ENCODE measurements at regions not wholly inside any gene's neighbourhood (a gene's known extent, or its start where the extent isn't known, plus 50 kb on each side); places are given as distances from the start of the nearest gene placed in this dataset.
A peak's percentile ranks its signal among the peaks of the same experiment; 100 is the strongest.

DNA sequence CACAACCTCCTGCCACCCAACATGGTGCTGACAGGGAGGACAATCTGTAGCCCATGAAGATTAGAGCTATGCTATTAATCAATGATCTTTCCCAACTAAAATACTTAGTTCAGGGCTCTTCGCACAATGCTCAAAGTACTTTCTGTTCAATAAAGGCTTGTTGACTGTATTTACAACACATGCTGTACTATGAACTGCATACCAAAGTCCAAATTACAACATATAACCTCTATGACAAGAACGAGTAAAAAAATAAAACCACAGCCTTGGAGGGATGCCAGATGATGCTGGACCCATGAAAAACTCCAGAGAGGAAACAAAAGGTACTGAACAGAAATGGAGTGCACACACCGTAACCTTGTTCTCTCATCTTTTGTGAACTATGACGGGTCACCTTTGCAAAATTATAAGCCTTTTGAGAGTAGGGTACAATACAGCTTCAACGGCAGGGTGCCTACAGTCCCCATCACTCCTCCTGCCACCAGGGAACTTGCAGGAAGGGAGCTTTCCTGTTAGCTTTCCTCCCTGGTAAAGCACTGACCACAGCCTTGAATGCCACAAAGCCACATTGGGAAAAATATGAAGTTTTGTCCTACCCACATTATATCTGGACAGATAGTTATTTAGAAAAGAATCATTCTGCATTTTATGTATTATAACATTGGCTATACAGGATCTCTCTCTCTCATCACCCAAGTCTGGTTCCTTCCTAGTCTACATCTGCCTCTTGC, 175.6 kb downstream of the NRIP1 start:
- TF ChIP-seq, protein P1, sequence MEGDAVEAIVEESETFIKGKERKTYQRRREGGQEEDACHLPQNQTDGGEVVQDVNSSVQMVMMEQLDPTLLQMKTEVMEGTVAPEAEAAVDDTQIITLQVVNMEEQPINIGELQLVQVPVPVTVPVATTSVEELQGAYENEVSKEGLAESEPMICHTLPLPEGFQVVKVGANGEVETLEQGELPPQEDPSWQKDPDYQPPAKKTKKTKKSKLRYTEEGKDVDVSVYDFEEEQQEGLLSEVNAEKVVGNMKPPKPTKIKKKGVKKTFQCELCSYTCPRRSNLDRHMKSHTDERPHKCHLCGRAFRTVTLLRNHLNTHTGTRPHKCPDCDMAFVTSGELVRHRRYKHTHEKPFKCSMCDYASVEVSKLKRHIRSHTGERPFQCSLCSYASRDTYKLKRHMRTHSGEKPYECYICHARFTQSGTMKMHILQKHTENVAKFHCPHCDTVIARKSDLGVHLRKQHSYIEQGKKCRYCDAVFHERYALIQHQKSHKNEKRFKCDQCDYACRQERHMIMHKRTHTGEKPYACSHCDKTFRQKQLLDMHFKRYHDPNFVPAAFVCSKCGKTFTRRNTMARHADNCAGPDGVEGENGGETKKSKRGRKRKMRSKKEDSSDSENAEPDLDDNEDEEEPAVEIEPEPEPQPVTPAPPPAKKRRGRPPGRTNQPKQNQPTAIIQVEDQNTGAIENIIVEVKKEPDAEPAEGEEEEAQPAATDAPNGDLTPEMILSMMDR (IDR thresholded peaks at IDR 0.05), result no peak
- no peak for TF ChIP-seq EP300 (IDR thresholded peaks at IDR 0.05; ENCODE audit: low read depth)
- peak in 2 of 3 donors; percentile 60 to 69 for TF ChIP-seq POLR2AphosphoS5 (IDR thresholded peaks at IDR 0.05)
- TF ChIP-seq POLR2A (IDR thresholded peaks at IDR 0.05), result no peak
